ENCODE measurements at regions not wholly inside any gene's neighbourhood (a gene's known extent, or its start where the extent isn't known, plus 50 kb on each side); places are given as distances from the start of the nearest gene placed in this dataset.

DNA sequence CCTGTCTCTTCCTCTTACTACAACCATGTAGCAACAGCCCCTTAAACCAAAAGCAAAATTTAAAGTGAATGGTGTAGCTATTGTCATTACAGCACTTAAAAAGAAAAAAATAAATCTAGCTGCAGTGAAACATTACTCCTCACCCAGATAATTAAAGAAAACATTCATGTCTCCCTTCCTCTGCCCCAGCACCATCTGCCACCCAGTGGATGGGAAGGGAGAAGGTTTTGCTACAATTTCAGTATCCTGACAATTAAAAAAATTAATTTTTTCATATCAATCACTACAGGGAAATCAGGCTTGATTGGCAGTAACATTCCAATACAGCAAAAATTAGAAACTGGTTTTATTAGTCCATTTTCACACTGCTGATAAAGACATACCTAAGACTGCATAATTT, 147.4 kb upstream of the PUM3 start:
- no peak overlapping the region for H3K27ac ChIP-seq (ENCODE audit: extremely low read depth, low read depth, low read length)
- H3K4me2 ChIP-seq (ENCODE audit: insufficient read depth, low read length): no peak overlapping the region
- BruUV-seq (replicated peaks): no TSS peak
- no peak overlapping the region for H3K9ac ChIP-seq (ENCODE audit: insufficient read depth in 1 of 2, low read depth in 2 of 2, low read length in 2 of 2)
- in situ Hi-C loops (cut with MboI): no loop called here
- no peaks in the 10 kb centered on the region for H3K79me2 ChIP-seq (ENCODE audit: control insufficient read depth, insufficient read depth, low read length)
- ChIA-PET CTCF (ENCODE audit: low intra/inter-chr PET ratio) (no interaction called here), POLR2A (no interaction called here)
- DNase-seq (ENCODE audit: extremely low read depth in 1 of 4, low spot score in 3 of 4): no peak
- H3K9me3 ChIP-seq (replicated peaks; ENCODE audit: control insufficient read depth, insufficient read depth, low read depth, low read length): no peaks in the 10 kb centered on the region
- no peak overlapping the region for H2AFZ ChIP-seq (ENCODE audit: low read depth, low read length)
- H3K9me1 ChIP-seq (ENCODE audit: control insufficient read depth, insufficient read depth, low read length): no peaks in the 10 kb centered on the region
- H3K27me3 ChIP-seq (ENCODE audit: control insufficient read depth in 2 of 2, insufficient read depth in 2 of 2, low read length in 2 of 2): no peaks in the 10 kb centered on the region
- no peaks in the 10 kb centered on the region for H4K20me1 ChIP-seq (replicated peaks; ENCODE audit: control insufficient read depth, insufficient read depth, low read length)
- no peak for FAIRE-seq
- intact Hi-C loops (cut with micrococcal nuclease): no loop called here
- H3K4me1 ChIP-seq (replicated peaks in 1 of 2; ENCODE audit: control insufficient read depth in 2 of 2, insufficient read depth in 2 of 2, low read length in 2 of 2): no peaks in the 10 kb centered on the region
- H3K36me3 ChIP-seq (ENCODE audit: control insufficient read depth, insufficient read depth, low read length): no peaks in the 10 kb centered on the region
- no peak for TF ChIP-seq SMARCC2 (IDR thresholded peaks at IDR 0.05; ENCODE audit: low read depth)
- no peak for TF ChIP-seq HLTF (IDR thresholded peaks at IDR 0.05)
- no peak for TF ChIP-seq ZNF143 (CRISPR knock-in tag; IDR thresholded peaks at IDR 0.05)
- no peak for TF ChIP-seq NR4A1 (CRISPR knock-in tag; IDR thresholded peaks at IDR 0.05)
- TF ChIP-seq NR4A1 (tag; IDR thresholded peaks at IDR 0.05): no peak
- TF ChIP-seq KLF16 (IDR thresholded peaks at IDR 0.05): no peak
- TF ChIP-seq HSF4 (CRISPR knock-in tag; IDR thresholded peaks at IDR 0.05; ENCODE audit: borderline replicate concordance): no peak
- no peak for TF ChIP-seq GATA2 (CRISPR knock-in tag; IDR thresholded peaks at IDR 0.05)
- no peak for TF ChIP-seq ZBTB1 (CRISPR knock-in tag; IDR thresholded peaks at IDR 0.05; ENCODE audit: borderline replicate concordance, low read depth)
- no peak for TF ChIP-seq GABPB1 (CRISPR knock-in tag; IDR thresholded peaks at IDR 0.05)
- TF ChIP-seq, protein P1, sequence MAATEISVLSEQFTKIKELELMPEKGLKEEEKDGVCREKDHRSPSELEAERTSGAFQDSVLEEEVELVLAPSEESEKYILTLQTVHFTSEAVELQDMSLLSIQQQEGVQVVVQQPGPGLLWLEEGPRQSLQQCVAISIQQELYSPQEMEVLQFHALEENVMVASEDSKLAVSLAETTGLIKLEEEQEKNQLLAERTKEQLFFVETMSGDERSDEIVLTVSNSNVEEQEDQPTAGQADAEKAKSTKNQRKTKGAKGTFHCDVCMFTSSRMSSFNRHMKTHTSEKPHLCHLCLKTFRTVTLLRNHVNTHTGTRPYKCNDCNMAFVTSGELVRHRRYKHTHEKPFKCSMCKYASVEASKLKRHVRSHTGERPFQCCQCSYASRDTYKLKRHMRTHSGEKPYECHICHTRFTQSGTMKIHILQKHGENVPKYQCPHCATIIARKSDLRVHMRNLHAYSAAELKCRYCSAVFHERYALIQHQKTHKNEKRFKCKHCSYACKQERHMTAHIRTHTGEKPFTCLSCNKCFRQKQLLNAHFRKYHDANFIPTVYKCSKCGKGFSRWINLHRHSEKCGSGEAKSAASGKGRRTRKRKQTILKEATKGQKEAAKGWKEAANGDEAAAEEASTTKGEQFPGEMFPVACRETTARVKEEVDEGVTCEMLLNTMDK (IDR thresholded peaks at IDR 0.05; ENCODE audit: borderline replicate concordance, insufficient read depth, low read depth, low read length, poor library complexity, severe bottlenecking): no peak
- no peak for TF ChIP-seq CBX3 (IDR thresholded peaks at IDR 0.05; ENCODE audit: borderline replicate concordance in 1 of 2, low read length in 2 of 2)
- TF ChIP-seq ETV1 (tag; conservative IDR thresholded peaks at IDR 0.05; ENCODE audit: low read depth): no peak
- no peak for TF ChIP-seq CREB1 (IDR thresholded peaks at IDR 0.05)
- no peak for TF ChIP-seq CREB1 (CRISPR knock-in tag; IDR thresholded peaks at IDR 0.05)
- no peak for TF ChIP-seq JUND (IDR thresholded peaks at IDR 0.05; ENCODE audit: borderline replicate concordance, low read depth, low read length)
- no peak for TF ChIP-seq JUND (tag; IDR thresholded peaks at IDR 0.05; ENCODE audit: borderline replicate concordance, low read depth, low read length)
- TF ChIP-seq ZNF431 (CRISPR knock-in tag; IDR thresholded peaks at IDR 0.05): no peak
- TF ChIP-seq, protein P2, sequence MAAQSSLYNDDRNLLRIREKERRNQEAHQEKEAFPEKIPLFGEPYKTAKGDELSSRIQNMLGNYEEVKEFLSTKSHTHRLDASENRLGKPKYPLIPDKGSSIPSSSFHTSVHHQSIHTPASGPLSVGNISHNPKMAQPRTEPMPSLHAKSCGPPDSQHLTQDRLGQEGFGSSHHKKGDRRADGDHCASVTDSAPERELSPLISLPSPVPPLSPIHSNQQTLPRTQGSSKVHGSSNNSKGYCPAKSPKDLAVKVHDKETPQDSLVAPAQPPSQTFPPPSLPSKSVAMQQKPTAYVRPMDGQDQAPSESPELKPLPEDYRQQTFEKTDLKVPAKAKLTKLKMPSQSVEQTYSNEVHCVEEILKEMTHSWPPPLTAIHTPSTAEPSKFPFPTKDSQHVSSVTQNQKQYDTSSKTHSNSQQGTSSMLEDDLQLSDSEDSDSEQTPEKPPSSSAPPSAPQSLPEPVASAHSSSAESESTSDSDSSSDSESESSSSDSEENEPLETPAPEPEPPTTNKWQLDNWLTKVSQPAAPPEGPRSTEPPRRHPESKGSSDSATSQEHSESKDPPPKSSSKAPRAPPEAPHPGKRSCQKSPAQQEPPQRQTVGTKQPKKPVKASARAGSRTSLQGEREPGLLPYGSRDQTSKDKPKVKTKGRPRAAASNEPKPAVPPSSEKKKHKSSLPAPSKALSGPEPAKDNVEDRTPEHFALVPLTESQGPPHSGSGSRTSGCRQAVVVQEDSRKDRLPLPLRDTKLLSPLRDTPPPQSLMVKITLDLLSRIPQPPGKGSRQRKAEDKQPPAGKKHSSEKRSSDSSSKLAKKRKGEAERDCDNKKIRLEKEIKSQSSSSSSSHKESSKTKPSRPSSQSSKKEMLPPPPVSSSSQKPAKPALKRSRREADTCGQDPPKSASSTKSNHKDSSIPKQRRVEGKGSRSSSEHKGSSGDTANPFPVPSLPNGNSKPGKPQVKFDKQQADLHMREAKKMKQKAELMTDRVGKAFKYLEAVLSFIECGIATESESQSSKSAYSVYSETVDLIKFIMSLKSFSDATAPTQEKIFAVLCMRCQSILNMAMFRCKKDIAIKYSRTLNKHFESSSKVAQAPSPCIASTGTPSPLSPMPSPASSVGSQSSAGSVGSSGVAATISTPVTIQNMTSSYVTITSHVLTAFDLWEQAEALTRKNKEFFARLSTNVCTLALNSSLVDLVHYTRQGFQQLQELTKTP (IDR thresholded peaks at IDR 0.05; ENCODE audit: low read depth in 1 of 2, partially characterized antibody in 2 of 2): no peak
- ATAC-seq: no peak
- H3K4me3 ChIP-seq: no peak overlapping the region

All from K562 (cell line).